Keratinocyte (primary cell): ENCODE measurements at regions not wholly inside any gene's neighbourhood (a gene's known extent, or its start where the extent isn't known, plus 50 kb on each side); places are given as distances from the start of the nearest gene placed in this dataset.

Source experiments
- DNase-seq: peaks from one replicate; pipeline ENCODE4 v3.0.0-alpha.2; 2011; ENCODE audit warnings: low read depth, missing footprints, low spot score
- FAIRE-seq: peaks from 2 replicates; lab custom pipeline; 2011; peaks lifted over from hg19 to GRCh38; lab: Jason Lieb, UNC
- H2AFZ ChIP-seq: 2 replicates; pipeline ENCODE4 v1.6.0; 2012; ENCODE audit warnings: low read length, control low read depth, inconsistent platforms; ENCODE audit not compliant: control insufficient read depth
- H3K27ac ChIP-seq: 2 replicates; pipeline ENCODE4 v1.5.1; 2011; ENCODE audit warnings: low read length; ENCODE audit not compliant: control insufficient read depth, insufficient read depth
- H3K27me3 ChIP-seq: 3 replicates; pipeline ENCODE4 v1.6.0; 2011; ENCODE audit warnings: low read length; ENCODE audit not compliant: control insufficient read depth, insufficient read depth; ENCODE audit errors: extremely low read depth
- H3K36me3 ChIP-seq, 2 experiments: 2 replicates in 1 of 2; 3 replicates in 1 of 2; pipeline ENCODE4 v1.5.1; 2011; ENCODE audit warnings: low read length in 2 of 2, mild to moderate bottlenecking in 1 of 2; ENCODE audit not compliant: control insufficient read depth in 2 of 2, insufficient read depth in 2 of 2; ENCODE audit errors: extremely low read depth in 1 of 2
- H3K4me1 ChIP-seq: 3 replicates; pipeline ENCODE4 v1.5.1; 2011; ENCODE audit warnings: low read length; ENCODE audit not compliant: control insufficient read depth, insufficient read depth; ENCODE audit errors: extremely low read depth
- H3K4me2 ChIP-seq: 3 replicates; pipeline ENCODE4 v1.6.0; 2011; ENCODE audit warnings: low read depth, low read length; ENCODE audit not compliant: control insufficient read depth, insufficient read depth; ENCODE audit errors: extremely low read depth
- H3K4me3 ChIP-seq, 3 experiments: fragments of 200-600 bp in 1 of 3; sonication (generic) in 1 of 3; 2 replicates in 2 of 3; 3 replicates in 1 of 3; pipeline ENCODE4 v1.5.1; 2011 to 2016; ENCODE audit warnings: low read length in 3 of 3, mild to moderate bottlenecking in 3 of 3, control low read depth in 2 of 3, inconsistent platforms in 1 of 3, low read depth in 1 of 3, mixed read lengths in 1 of 3, mixed run types in 1 of 3, moderate library complexity in 1 of 3; ENCODE audit not compliant: control insufficient read depth in 2 of 3, insufficient read depth in 2 of 3; ENCODE audit errors: extremely low read depth in 1 of 3
- H3K79me2 ChIP-seq: 2 replicates; pipeline ENCODE4 v1.6.0; 2012; ENCODE audit warnings: low read length; ENCODE audit not compliant: control insufficient read depth, insufficient read depth
- H3K9ac ChIP-seq: 3 replicates; pipeline ENCODE4 v1.6.0; 2011; ENCODE audit warnings: low read length; ENCODE audit not compliant: control insufficient read depth, insufficient read depth; ENCODE audit errors: extremely low read depth
- H3K9me1 ChIP-seq: 3 replicates; pipeline ENCODE4 v1.6.0; 2011; ENCODE audit warnings: low read length; ENCODE audit not compliant: control insufficient read depth, insufficient read depth; ENCODE audit errors: extremely low read depth
- H3K9me3 ChIP-seq: 2 replicates; pipeline ENCODE4 v1.5.1; 2012; ENCODE audit warnings: low read depth, low read length; ENCODE audit not compliant: control insufficient read depth
- H4K20me1 ChIP-seq: 3 replicates; pipeline ENCODE4 v1.6.0; 2011; ENCODE audit warnings: low read length; ENCODE audit not compliant: control insufficient read depth, insufficient read depth; ENCODE audit errors: extremely low read depth
- CTCF ChIP-seq, 3 experiments: IDR thresholded peaks in 1 of 3; conservative IDR thresholded peaks in 1 of 3; optimal IDR thresholded peaks in 1 of 3; 2 replicates in 2 of 3; 3 replicates in 1 of 3; pipeline versions ENCODE3 to v1.5.1; 2011; ENCODE audit warnings: low read length in 3 of 3, mild to moderate bottlenecking in 3 of 3, moderate library complexity in 2 of 3, control low read depth in 1 of 3, inconsistent platforms in 1 of 3; ENCODE audit not compliant: insufficient read depth in 2 of 3; ENCODE audit errors: extremely low read depth in 1 of 3
- EZH2 ChIP-seq: IDR thresholded peaks from one replicate; pipeline ENCODE4 v1.6.1; 2012; ENCODE audit warnings: inconsistent platforms, mild to moderate bottlenecking, low read length, moderate library complexity
- dilution Hi-C: fragments of 300-500 bp; cut with MboI; formaldehyde crosslinking; loops from one replicate; pipeline ENCODE4 v1.7.0; 2020; ENCODE audit warnings: low sequenced_read_pairs; ENCODE audit not compliant: extremely low pct_ligation_motif_present

GRCh38 chr14:43793579-43793978 lies 713.5 kb downstream of the FSCB start:
- H2AFZ ChIP-seq: no peak overlapping the region
- no peak for TF ChIP-seq CTCF (optimal IDR thresholded peaks at IDR 0.05 in 1 of 3, IDR thresholded peaks at IDR 0.05 in 1 of 3, conservative IDR thresholded peaks at IDR 0.05 in 1 of 3; ENCODE audit: extremely low read depth in 1 of 3, insufficient read depth in 2 of 3, low read length in 3 of 3)
- H4K20me1 ChIP-seq: no peaks in the 10 kb centered on the region
- no peak for DNase-seq
- H3K79me2 ChIP-seq: no peaks in the 10 kb centered on the region
- no peak overlapping the region for H3K9ac ChIP-seq
- no peaks in the 10 kb centered on the region for H3K9me3 ChIP-seq
- no peaks in the 10 kb centered on the region for H3K4me1 ChIP-seq
- H3K27ac ChIP-seq: no peak overlapping the region
- no peaks in the 10 kb centered on the region for H3K36me3 ChIP-seq
- H3K9me1 ChIP-seq: no peaks in the 10 kb centered on the region
- FAIRE-seq: no peak
- no peak overlapping the region for H3K4me2 ChIP-seq
- H3K27me3 ChIP-seq: no peaks in the 10 kb centered on the region
- dilution Hi-C loops: no loop called here
- no peak overlapping the region for H3K4me3 ChIP-seq

- Histone ChIP-seq H2AFZ (no peak overlapping the region), H4K20me1 (no peaks in the 10 kb centered on the region), H3K4me2 (no peak overlapping the region), H3K79me2 (no peaks in the 10 kb centered on the region), H3K9me3 (no peaks in the 10 kb centered on the region), H3K27me3 (no peaks in the 10 kb centered on the region), H3K4me1 (no peaks in the 10 kb centered on the region), H3K27ac (no peak overlapping the region), H3K9ac (no peak overlapping the region), H3K36me3 (no peaks in the 10 kb centered on the region), H3K9me1 (no peaks in the 10 kb centered on the region), H3K4me3 (no peak overlapping the region)
- DNase-seq: no peak
- no peak for TF ChIP-seq CTCF (optimal IDR thresholded peaks at IDR 0.05 in 1 of 3, IDR thresholded peaks at IDR 0.05 in 1 of 3, conservative IDR thresholded peaks at IDR 0.05 in 1 of 3; ENCODE audit: extremely low read depth in 1 of 3, insufficient read depth in 2 of 3, low read length in 3 of 3)
- no peak for TF ChIP-seq EZH2
- FAIRE-seq: no peak
- dilution Hi-C loops: no loop called here
These were observed 714.1 kb downstream of the FSCB start for GRCh38 chr14:43792980-43793379.
